Left colon (tissue), 2 donors: ENCODE measurements at regions not wholly inside any gene's neighbourhood (a gene's known extent, or its start where the extent isn't known, plus 50 kb on each side); places are given as distances from the start of the nearest gene placed in this dataset.
"Not testable (repeated sequence)": the region's sequence is repeated elsewhere in the genome, so short reads cannot be mapped to it uniquely, and the experiment has no call there.

Experiments used
- ATAC-seq: fragments of 200-7000 bp; cut with Tn5 transposase; one replicate; pipeline ENCODE4 v1.9.1; 2020; ENCODE audit warnings: mild to moderate bottlenecking, moderate library complexity
- DNase-seq, 2 donors: peaks; one replicate each; pipeline ENCODE4 v3.0.0-alpha.2; 2020
- intact Hi-C, 2 donors: fragments of 100-400 bp; cut with DNase I in 1 of 2; cut with micrococcal nuclease in 1 of 2; formaldehyde crosslinking; loops; one replicate each; pipeline versions ENCODE4 v1.11.2 to v1.14.0; 2022; cut with DNase I, micrococcal nuclease
- donor health status: DM: no; HTN: no; CAD: no.
- donor health status: DM: yes; HTN: yes; CAD: no.

- ATAC-seq (no peak), DNase-seq (no peak)
- intact Hi-C loops: no loop called here
These were observed 262.1 kb downstream of the IGSF11 start for GRCh38 chr3:118772547-118773011.

GRCh38 chr3:118775021-118775420 lies 259.6 kb downstream of the IGSF11 start:
- intact Hi-C loops: no loop called here
- no peak for ATAC-seq
- no peak for DNase-seq

- DNase-seq (no peak), ATAC-seq (no peak)
- intact Hi-C loops: no loop called here
These were observed 256.4 kb downstream of the IGSF11 start for GRCh38 chr3:118778201-118778600.

GRCh38 chr3:118781232-118781631 lies 253.4 kb downstream of the IGSF11 start:
- no peak for DNase-seq
- intact Hi-C loops: no loop called here
- no peak for ATAC-seq

- intact Hi-C loops: no loop called here
- no peak for ATAC-seq
These were observed 252.8 kb downstream of the IGSF11 start for GRCh38 chr3:118781839-118782238.

GRCh38 chr3:118782755-118783202 lies 251.9 kb downstream of the IGSF11 start:
- DNase-seq (no peak), ATAC-seq (no peak)
- intact Hi-C loops: no loop called here

More at GRCh38 chr3:118781839-118782238, 252.8 kb downstream of the IGSF11 start:
- no peak for DNase-seq

- intact Hi-C loops: no loop called here
- ATAC-seq: no peak
- DNase-seq: no peak
These were observed 249.2 kb downstream of the IGSF11 start for GRCh38 chr3:118785415-118785814.

- intact Hi-C loops: no loop called here
These were observed 243.4 kb downstream of the IGSF11 start for GRCh38 chr3:118791246-118791645.

GRCh38 chr3:118792191-118792590 lies 242.5 kb downstream of the IGSF11 start:
- intact Hi-C loops: no loop called here
- ATAC-seq: no peak
- DNase-seq: no peak

More at GRCh38 chr3:118791246-118791645, 243.4 kb downstream of the IGSF11 start:
- ATAC-seq: no peak
- DNase-seq: no peak

GRCh38 chr3:118793176-118793575 lies 241.5 kb downstream of the IGSF11 start:
- ATAC-seq (no peak), DNase-seq (no peak)
- intact Hi-C loops: no loop called here

GRCh38 chr3:118799303-118799702 lies 235.3 kb downstream of the IGSF11 start:
- DNase-seq (no peak), ATAC-seq (no peak)
- intact Hi-C loops: no loop called here

GRCh38 chr3:118801899-118802298 lies 232.7 kb downstream of the IGSF11 start:
- DNase-seq (no peak), ATAC-seq (no peak)
- intact Hi-C loops: no loop called here

GRCh38 chr3:118802325-118803095 lies 232.1 kb downstream of the IGSF11 start:
- no peak for ATAC-seq

GRCh38 chr3:118803096-118803476 lies 231.6 kb downstream of the IGSF11 start:
- no peak for ATAC-seq
- DNase-seq: no peak
- intact Hi-C loops: no loop called here

More at GRCh38 chr3:118802325-118803095, 232.1 kb downstream of the IGSF11 start:
- intact Hi-C loops: no loop called here
- no peak for DNase-seq

- intact Hi-C loops: no loop called here
- ATAC-seq (no peak), DNase-seq (no peak)
These were observed 229.6 kb downstream of the IGSF11 start for GRCh38 chr3:118805007-118805406.

GRCh38 chr3:118806423-118806822 lies 228.2 kb downstream of the IGSF11 start:
- intact Hi-C loops: no loop called here
- ATAC-seq (no peak), DNase-seq (no peak)

- DNase-seq, ATAC-seq, intact Hi-C loops: not testable (repeated sequence)
These were observed 227.3 kb downstream of the IGSF11 start for GRCh38 chr3:118807349-118807748.

GRCh38 chr3:118808723-118809122 lies 225.9 kb downstream of the IGSF11 start:
- no peak for ATAC-seq
- DNase-seq: no peak
- intact Hi-C loops: no loop called here

- DNase-seq: no peak
- intact Hi-C loops: no loop called here
- ATAC-seq: no peak
These were observed 224.7 kb downstream of the IGSF11 start for GRCh38 chr3:118809696-118810498.

GRCh38 chr3:118810499-118811035 lies 224.1 kb downstream of the IGSF11 start:
- ATAC-seq (no peak), DNase-seq (no peak)
- intact Hi-C loops: no loop called here
